Ectodermal cell (in vitro differentiated cells): ENCODE measurements at regions not wholly inside any gene's neighbourhood (a gene's known extent, or its start where the extent isn't known, plus 50 kb on each side); places are given as distances from the start of the nearest gene placed in this dataset.

Experiments
- H3K27ac ChIP-seq: 2 replicates; pipeline ENCODE4 v1.7.0; 2013; ENCODE audit warnings: mild to moderate bottlenecking, low read depth, low read length; ENCODE audit not compliant: insufficient read depth, poor library complexity, severe bottlenecking
- H3K27me3 ChIP-seq: 2 replicates; pipeline ENCODE4 v1.7.0; 2013; ENCODE audit warnings: mild to moderate bottlenecking, low read length; ENCODE audit not compliant: insufficient read depth, control insufficient read depth, poor library complexity, severe bottlenecking
- H3K36me3 ChIP-seq: one replicate; pipeline ENCODE4 v1.7.0; 2013; ENCODE audit warnings: low read length; ENCODE audit not compliant: control insufficient read depth, insufficient read depth
- H3K4me1 ChIP-seq: one replicate; pipeline ENCODE4 v1.7.0; 2013; ENCODE audit warnings: low read length; ENCODE audit not compliant: control insufficient read depth, insufficient read depth
- H3K4me3 ChIP-seq: 2 replicates; pipeline ENCODE4 v1.7.0; 2013; ENCODE audit warnings: low read depth, low read length, control low read depth; ENCODE audit not compliant: insufficient read depth
- H3K9me3 ChIP-seq: 2 replicates; pipeline ENCODE4 v1.7.0; 2013; ENCODE audit warnings: mild to moderate bottlenecking, low read length, moderate library complexity; ENCODE audit not compliant: control insufficient read depth
- WGBS, 2 experiments: methylation state at CpG; one replicate each; pipeline ENCODE4 v1.1.7; 2013; ENCODE audit warnings: missing lambda C conversion rate in 2 of 2; 5-methylcytosine and 5-hydroxymethylcytosine counted together

DNA sequence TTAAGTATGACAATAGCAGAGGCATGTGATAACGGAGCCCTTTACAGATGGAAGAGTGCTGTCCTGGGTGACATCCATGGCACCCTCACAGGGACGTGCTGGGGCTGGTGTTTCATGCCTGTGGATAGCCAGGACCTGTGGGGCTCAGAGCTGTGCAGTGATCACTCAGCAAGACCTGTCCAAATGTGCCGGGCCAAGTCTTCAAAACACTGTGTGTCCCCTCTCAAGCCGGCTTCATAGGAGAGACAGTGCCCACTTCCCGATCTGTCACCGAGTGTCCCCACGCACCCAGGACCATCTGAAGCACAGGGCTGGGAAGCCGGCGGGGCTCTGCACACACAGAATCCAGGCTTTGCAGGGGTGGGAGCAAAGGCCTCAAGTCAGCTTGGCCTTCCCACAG, 217.2 kb upstream of the IGF1R start:
- peaks cover 38% of the 10 kb centered on the region for H3K27me3 ChIP-seq
- H3K9me3 ChIP-seq = no peaks in the 10 kb centered on the region
- no peak overlapping the region for H3K4me3 ChIP-seq
- no peaks in the 10 kb centered on the region for H3K36me3 ChIP-seq
- 93 to 95% methylated on average over 9 of the region's 9 CpGs for WGBS, 2 experiments
- no peak overlapping the region for H3K27ac ChIP-seq
- no peaks in the 10 kb centered on the region for H3K4me1 ChIP-seq

GRCh38 chr15:98433346-98433745, 215.0 kb upstream of the IGF1R start:
- Histone ChIP-seq H3K4me3 (no peak overlapping the region), H3K9me3 (no peaks in the 10 kb centered on the region), H3K27ac (no peak overlapping the region), H3K36me3 (no peaks in the 10 kb centered on the region), H3K4me1 (no peaks in the 10 kb centered on the region), H3K27me3 (peaks cover 19% of the 10 kb centered on the region)
- WGBS, 2 experiments = 94 to 97% methylated on average over 6 of the region's 6 CpGs

GRCh38 chr15:98433856-98434255, 214.5 kb upstream of the IGF1R start:
- no peaks in the 10 kb centered on the region for H3K4me1 ChIP-seq
- H3K27ac ChIP-seq = no peak overlapping the region
- no peaks in the 10 kb centered on the region for H3K9me3 ChIP-seq
- WGBS, 2 experiments = 93 to 94% methylated on average over 10 of the region's 10 CpGs
- no peak overlapping the region for H3K4me3 ChIP-seq
- peaks cover 14% of the 10 kb centered on the region for H3K27me3 ChIP-seq
- no peaks in the 10 kb centered on the region for H3K36me3 ChIP-seq

DNA sequence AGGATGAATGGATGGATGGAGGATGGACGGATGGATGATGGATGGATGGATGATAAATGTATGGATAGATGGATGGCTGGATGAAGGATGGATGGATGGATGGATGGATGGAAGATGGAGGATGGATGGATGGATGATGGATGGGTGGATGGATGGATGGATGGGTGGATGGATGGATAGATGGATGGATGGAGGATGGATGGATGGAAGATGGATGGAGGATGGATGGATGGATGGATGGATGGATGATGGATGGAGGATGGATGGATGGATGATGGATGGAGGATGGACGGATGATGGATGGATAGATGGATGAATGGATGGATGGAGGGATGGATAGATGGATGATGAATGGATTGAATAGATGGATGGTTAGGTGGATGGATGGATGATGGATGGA, 210.6 kb upstream of the IGF1R start:
- no peaks in the 10 kb centered on the region for H3K36me3 ChIP-seq
- peaks cover 3% of the 10 kb centered on the region for H3K4me1 ChIP-seq
- no peak overlapping the region for H3K4me3 ChIP-seq
- no peaks in the 10 kb centered on the region for H3K9me3 ChIP-seq
- 84 to 87% methylated on average over 2 of the region's 2 CpGs for WGBS, 2 experiments
- H3K27ac ChIP-seq = no peak overlapping the region
- H3K27me3 ChIP-seq = no peaks in the 10 kb centered on the region

GRCh38 chr15:98438326-98438725, 210.0 kb upstream of the IGF1R start:
- Histone ChIP-seq H3K27me3 (no peaks in the 10 kb centered on the region), H3K36me3 (no peaks in the 10 kb centered on the region), H3K4me1 (peaks cover 3% of the 10 kb centered on the region), H3K27ac (no peak overlapping the region), H3K4me3 (no peak overlapping the region), H3K9me3 (no peaks in the 10 kb centered on the region)
- WGBS, 2 experiments = 90 to 92% methylated on average over 5 of the region's 5 CpGs

DNA sequence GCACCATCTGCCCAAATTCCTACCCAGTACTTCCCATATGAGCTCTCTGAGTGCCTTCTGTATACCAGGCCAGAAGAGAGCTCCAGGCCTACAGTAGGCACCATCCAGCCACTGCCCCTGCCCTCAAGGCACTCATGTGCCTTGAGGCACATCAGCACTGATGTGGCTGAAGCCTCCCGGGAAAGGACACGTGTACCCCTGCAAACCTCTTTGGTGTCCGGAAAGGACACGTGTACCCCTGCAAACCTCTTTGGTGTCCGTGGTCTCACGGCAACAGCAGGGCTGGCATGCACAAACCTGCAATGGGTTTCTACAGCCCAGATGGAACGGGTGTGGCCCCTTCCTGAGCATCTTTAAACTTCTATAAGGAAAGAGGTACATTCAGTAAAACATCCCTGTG, 209.4 kb upstream of the IGF1R start:
- Histone ChIP-seq H3K27me3 (no peaks in the 10 kb centered on the region), H3K9me3 (no peaks in the 10 kb centered on the region)
- 92 to 94% methylated on average over 7 of the region's 7 CpGs for WGBS, 2 experiments

DNA sequence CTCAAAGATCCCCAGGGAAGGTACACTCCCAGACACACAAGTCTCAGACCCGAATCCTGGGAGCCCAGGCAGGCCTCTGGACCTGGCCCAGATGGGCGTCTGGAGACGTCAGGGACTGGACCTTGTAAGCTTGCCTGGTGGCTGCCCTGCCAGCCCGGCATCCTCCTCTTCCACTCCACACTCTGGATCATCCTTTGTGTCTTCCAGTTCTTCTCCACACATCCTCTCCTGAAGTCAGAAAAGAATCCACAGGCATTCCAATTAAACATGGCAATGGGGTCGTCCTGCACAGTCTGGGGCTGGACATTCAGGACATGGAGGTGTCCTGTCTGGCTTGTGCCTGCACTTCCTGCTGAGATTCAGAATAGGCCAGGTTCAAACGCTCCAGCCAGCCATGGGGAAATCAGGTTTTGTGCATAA, 208.8 kb upstream of the IGF1R start:
- H3K4me3 ChIP-seq = no peak overlapping the region
- no peaks in the 10 kb centered on the region for H3K9me3 ChIP-seq
- peaks cover 8% of the 10 kb centered on the region for H3K4me1 ChIP-seq
- no peaks in the 10 kb centered on the region for H3K36me3 ChIP-seq
- no peaks in the 10 kb centered on the region for H3K27me3 ChIP-seq
- WGBS, 2 experiments = 87 to 89% methylated on average over 6 of the region's 6 CpGs
- no peak overlapping the region for H3K27ac ChIP-seq

More for the DNA sequence above, 209.4 kb upstream of the IGF1R start:
- peaks cover 4% of the 10 kb centered on the region for H3K4me1 ChIP-seq
- no peak overlapping the region for H3K4me3 ChIP-seq
- no peaks in the 10 kb centered on the region for H3K36me3 ChIP-seq
- H3K27ac ChIP-seq = no peak overlapping the region

DNA sequence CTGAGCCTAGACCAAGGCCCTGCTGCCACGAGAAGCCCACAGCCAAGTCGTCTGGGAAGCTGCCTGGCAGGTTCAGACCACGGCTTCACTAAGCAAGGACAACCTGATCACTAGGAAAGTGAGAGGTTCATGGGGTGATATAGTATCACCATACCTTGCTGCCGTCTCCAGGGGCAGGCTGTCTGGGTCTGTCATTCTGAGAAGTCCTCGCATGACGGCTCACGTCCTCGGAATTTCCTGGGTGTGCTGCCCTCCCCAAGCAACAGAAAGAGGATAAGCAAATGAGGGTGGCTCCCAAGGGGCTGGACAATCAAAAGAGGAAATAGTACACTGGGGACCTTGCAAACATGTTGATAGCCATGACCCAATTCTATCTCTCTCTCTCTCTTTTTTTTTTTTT, 207.4 kb upstream of the IGF1R start:
- 78 to 81% methylated on average over 8 of the region's 8 CpGs for WGBS, 2 experiments
- Histone ChIP-seq H3K27me3 (no peaks in the 10 kb centered on the region), H3K9me3 (no peaks in the 10 kb centered on the region), H3K4me1 (peaks cover 8% of the 10 kb centered on the region), H3K36me3 (no peaks in the 10 kb centered on the region), H3K4me3 (no peak overlapping the region), H3K27ac (no peak overlapping the region)

- 64 to 69% methylated on average over 4 to 5 of the region's 5 CpGs for WGBS, 2 experiments
- Histone ChIP-seq H3K4me3 (no peak overlapping the region), H3K36me3 (no peaks in the 10 kb centered on the region), H3K27me3 (no peaks in the 10 kb centered on the region), H3K27ac (no peak overlapping the region), H3K9me3 (no peaks in the 10 kb centered on the region), H3K4me1 (peaks cover 8% of the 10 kb centered on the region)
Observed at GRCh38 chr15:98441599-98441998, 206.7 kb upstream of the IGF1R start.

- WGBS, 2 experiments = 29 to 31% methylated on average over 4 of the region's 4 CpGs
- H3K27ac ChIP-seq = no peak overlapping the region
- peaks cover 8% of the 10 kb centered on the region for H3K4me1 ChIP-seq
- H3K36me3 ChIP-seq = no peaks in the 10 kb centered on the region
- H3K9me3 ChIP-seq = no peaks in the 10 kb centered on the region
- H3K27me3 ChIP-seq = no peaks in the 10 kb centered on the region
- no peak overlapping the region for H3K4me3 ChIP-seq
Observed at GRCh38 chr15:98442379-98442833, 205.9 kb upstream of the IGF1R start.

DNA sequence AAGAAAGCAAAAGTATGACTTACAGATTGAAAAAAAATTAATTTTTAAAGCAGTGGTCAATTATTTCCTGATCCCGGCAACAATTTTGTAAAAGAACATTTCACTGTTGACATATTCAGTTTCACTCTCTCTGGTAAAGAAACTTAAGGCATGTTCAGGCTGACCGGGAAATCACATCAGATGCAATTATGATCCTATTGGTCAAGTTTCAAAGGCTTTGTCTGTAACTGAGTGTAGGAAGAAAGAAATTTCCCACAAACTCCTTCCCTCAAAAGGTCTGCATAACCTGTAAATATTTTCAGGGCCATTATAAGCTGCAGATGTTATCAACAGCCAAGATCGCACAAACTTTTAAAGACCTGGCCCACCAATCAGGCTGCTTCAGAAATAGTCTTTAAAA, 205.4 kb upstream of the IGF1R start:
- Histone ChIP-seq H3K9me3 (no peaks in the 10 kb centered on the region), H3K27me3 (no peaks in the 10 kb centered on the region), H3K36me3 (no peaks in the 10 kb centered on the region), H3K4me1 (peaks cover 8% of the 10 kb centered on the region), H3K27ac (no peak overlapping the region), H3K4me3 (no peak overlapping the region)
- WGBS, 2 experiments = 93% methylated on average over 3 of the region's 3 CpGs
